ENCODE measurements at regions not wholly inside any gene's neighbourhood (a gene's known extent, or its start where the extent isn't known, plus 50 kb on each side); places are given as distances from the start of the nearest gene placed in this dataset.
A peak's percentile ranks its signal among the peaks of the same experiment; 100 is the strongest.

GRCh38 chr7:112665709-112666108 lies 124.5 kb downstream of the TMEM168 start:
- Histone ChIP-seq H3K9ac (ENCODE audit: low read length) (no peak overlapping the region), H3K36me3 (ENCODE audit: low read depth, low read length) (no peaks in the 10 kb centered on the region), H3K79me2 (ENCODE audit: low read length) (no peaks in the 10 kb centered on the region), H2AFZ (ENCODE audit: low read length) (no peak overlapping the region), H3K9me2 (replicated peaks; ENCODE audit: low read length) (no peaks in the 10 kb centered on the region), H3K27ac (ENCODE audit: low read length) (no peak overlapping the region), H3F3A (ENCODE audit: low read length, unreplicated experiment) (no peaks in the 10 kb centered on the region), H3K9me3 (ENCODE audit: low read length) (no peaks in the 10 kb centered on the region), H3K4me2 (ENCODE audit: low read length) (no peak overlapping the region), H3K4me1 (ENCODE audit: insufficient read depth, low read length) (no peaks in the 10 kb centered on the region), H3K4me3 (ENCODE audit: low read length) (no peak overlapping the region), H4K20me1 (ENCODE audit: low read length) (no peaks in the 10 kb centered on the region), H3K27me3 (ENCODE audit: low read length) (0 out of 2 replicates have a peak, but pooled peaks cover 7% of the 10 kb centered on the region)
- ChIA-PET POLR2A (ENCODE audit: unreplicated experiment) (no interaction called here), CTCF (no interaction called here)
- peak; percentile 50; the same call in 1 of the 2 replicates for ATAC-seq
- TF ChIP-seq EZH2 (IDR thresholded peaks at IDR 0.05; ENCODE audit: low read length, unreplicated experiment) (no peak), EZH2phosphoT487 (IDR thresholded peaks at IDR 0.05; ENCODE audit: borderline replicate concordance, low read length) (no peak), CTCF (conservative IDR thresholded peaks at IDR 0.05; ENCODE audit: low read depth, low read length) (no peak)
- no TSS peak for BruUV-seq (replicated peaks)
- intact Hi-C loops (cut with micrococcal nuclease) = loop anchor here (10.0 kb wide), 1 partner anchor 229 kb away; no protein-coding TSS in a partner anchor
- no peak for DNase-seq

GRCh38 chr7:112668561-112668960 lies 121.6 kb downstream of the TMEM168 start:
- no peak for TF ChIP-seq CTCF (conservative IDR thresholded peaks at IDR 0.05; ENCODE audit: low read depth, low read length)
- no peak for TF ChIP-seq EZH2phosphoT487 (IDR thresholded peaks at IDR 0.05; ENCODE audit: borderline replicate concordance, low read length)
- no peak for TF ChIP-seq EZH2 (IDR thresholded peaks at IDR 0.05; ENCODE audit: low read length, unreplicated experiment)
- no peak overlapping the region for H3K4me2 ChIP-seq (ENCODE audit: low read length)
- ChIA-PET POLR2A (ENCODE audit: unreplicated experiment) (no interaction called here), CTCF (no interaction called here)
- no peak overlapping the region for H2AFZ ChIP-seq (ENCODE audit: low read length)
- H3K36me3 ChIP-seq (ENCODE audit: low read depth, low read length) = no peaks in the 10 kb centered on the region
- no peaks in the 10 kb centered on the region for H3K79me2 ChIP-seq (ENCODE audit: low read length)
- no peaks in the 10 kb centered on the region for H4K20me1 ChIP-seq (ENCODE audit: low read length)
- H3K27me3 ChIP-seq (ENCODE audit: low read length) = peaks cover 10% of the 10 kb centered on the region; the same call in 1 of the 2 replicates
- BruUV-seq (replicated peaks) = no TSS peak
- no peaks in the 10 kb centered on the region for H3K9me3 ChIP-seq (ENCODE audit: low read length)
- H3K9me2 ChIP-seq (replicated peaks; ENCODE audit: low read length) = no peaks in the 10 kb centered on the region
- no peaks in the 10 kb centered on the region for H3K4me1 ChIP-seq (ENCODE audit: insufficient read depth, low read length)
- H3F3A ChIP-seq (ENCODE audit: low read length, unreplicated experiment) = no peaks in the 10 kb centered on the region
- no peak overlapping the region for H3K4me3 ChIP-seq (ENCODE audit: low read length)
- no peak overlapping the region for H3K27ac ChIP-seq (ENCODE audit: low read length)
- DNase-seq (no peak), ATAC-seq (no peak)
- H3K9ac ChIP-seq (ENCODE audit: low read length) = no peak overlapping the region
- intact Hi-C loops (cut with micrococcal nuclease) = loop anchor here (10.0 kb wide), 1 partner anchor 226 kb away; no protein-coding TSS in a partner anchor

- no TSS peak for BruUV-seq (replicated peaks)
- CTCF ChIA-PET = no interaction called here
- Histone ChIP-seq H3K4me2 (ENCODE audit: low read length) (no peak overlapping the region), H3K36me3 (ENCODE audit: low read depth, low read length) (no peaks in the 10 kb centered on the region), H3K9ac (ENCODE audit: low read length) (no peak overlapping the region), H3K27ac (ENCODE audit: low read length) (no peak overlapping the region), H3K9me2 (replicated peaks; ENCODE audit: low read length) (no peaks in the 10 kb centered on the region), H4K20me1 (ENCODE audit: low read length) (no peaks in the 10 kb centered on the region), H3F3A (ENCODE audit: low read length, unreplicated experiment) (no peaks in the 10 kb centered on the region), H3K9me3 (ENCODE audit: low read length) (no peaks in the 10 kb centered on the region), H3K27me3 (ENCODE audit: low read length) (peaks cover 13% of the 10 kb centered on the region; the same call in 1 of the 2 replicates), H3K79me2 (ENCODE audit: low read length) (no peaks in the 10 kb centered on the region), H3K4me1 (ENCODE audit: insufficient read depth, low read length) (no peaks in the 10 kb centered on the region), H2AFZ (ENCODE audit: low read length) (no peak overlapping the region), H3K4me3 (ENCODE audit: low read length) (no peak overlapping the region)
- DNase-seq = no peak
- intact Hi-C loops (cut with micrococcal nuclease) = loop anchor here (10.0 kb wide), 1 partner anchor 225 kb away; no protein-coding TSS in a partner anchor
- no peak for TF ChIP-seq EZH2phosphoT487 (IDR thresholded peaks at IDR 0.05; ENCODE audit: borderline replicate concordance, low read length)
- TF ChIP-seq CTCF (conservative IDR thresholded peaks at IDR 0.05; ENCODE audit: low read depth, low read length) = no peak
- no peak for TF ChIP-seq EZH2 (IDR thresholded peaks at IDR 0.05; ENCODE audit: low read length, unreplicated experiment)
- POLR2A ChIA-PET (ENCODE audit: unreplicated experiment) = no interaction called here
- no peak for ATAC-seq
These were observed 120.9 kb downstream of the TMEM168 start for GRCh38 chr7:112669306-112669705.

All from PC-3 (cell line).